BE2C (cell line): ENCODE measurements at regions not wholly inside any gene's neighbourhood (a gene's known extent, or its start where the extent isn't known, plus 50 kb on each side); places are given as distances from the start of the nearest gene placed in this dataset.

ENCODE experiments used
- DNase-seq: peaks from one replicate; pipeline ENCODE4 v3.0.0-alpha.2; 2020
- H3K27me3 ChIP-seq: fragments of 250-450 bp; sonication (Bioruptor Pico); 2 replicates; pipeline ENCODE4 v1.5.1; 2020; ENCODE audit warnings: mild to moderate bottlenecking
- H3K36me3 ChIP-seq: fragments of 250-450 bp; sonication (Bioruptor Pico); 2 replicates; pipeline ENCODE4 v1.5.1; 2020; ENCODE audit warnings: mild to moderate bottlenecking
- H3K4me1 ChIP-seq: fragments of 250-450 bp; sonication (Bioruptor Pico); 2 replicates; pipeline ENCODE4 v1.5.1; 2020
- H3K4me3 ChIP-seq: 2 replicates; pipeline ENCODE4 v1.5.1; 2011; ENCODE audit warnings: low read depth, low read length
- H3K9me3 ChIP-seq: fragments of 250-450 bp; sonication (Bioruptor Pico); 2 replicates; pipeline ENCODE4 v1.5.1; 2020
- CTCF ChIP-seq: IDR thresholded peaks from 2 replicates; pipeline ENCODE4 v1.5.1; 2012; ENCODE audit warnings: mild to moderate bottlenecking, low read depth, low read length

GRCh38 chr2:163475815-163476214 is 260.0 kb downstream of the FIGN start:
- no peak for DNase-seq
- no peaks in the 10 kb centered on the region for H3K36me3 ChIP-seq
- H3K4me3 ChIP-seq = no peak overlapping the region
- no peak for TF ChIP-seq CTCF
- H3K4me1 ChIP-seq = no peaks in the 10 kb centered on the region
- no peaks in the 10 kb centered on the region for H3K27me3 ChIP-seq
- no peaks in the 10 kb centered on the region for H3K9me3 ChIP-seq

GRCh38 chr2:163474889-163475288 is 260.9 kb downstream of the FIGN start:
- H3K36me3 ChIP-seq = no peaks in the 10 kb centered on the region
- no peak for DNase-seq
- no peaks in the 10 kb centered on the region for H3K27me3 ChIP-seq
- TF ChIP-seq CTCF = no peak
- H3K9me3 ChIP-seq = no peaks in the 10 kb centered on the region
- no peaks in the 10 kb centered on the region for H3K4me1 ChIP-seq
- no peak overlapping the region for H3K4me3 ChIP-seq

- TF ChIP-seq CTCF = no peak
- H3K27me3 ChIP-seq = no peaks in the 10 kb centered on the region
- DNase-seq = no peak
- no peak overlapping the region for H3K4me3 ChIP-seq
- H3K9me3 ChIP-seq = no peaks in the 10 kb centered on the region
- no peaks in the 10 kb centered on the region for H3K36me3 ChIP-seq
- no peaks in the 10 kb centered on the region for H3K4me1 ChIP-seq
These were observed 261.5 kb downstream of the FIGN start for GRCh38 chr2:163474319-163474744.

GRCh38 chr2:163471947-163472346 is 263.9 kb downstream of the FIGN start:
- H3K9me3 ChIP-seq = no peaks in the 10 kb centered on the region
- no peak overlapping the region for H3K4me3 ChIP-seq
- no peaks in the 10 kb centered on the region for H3K4me1 ChIP-seq
- H3K36me3 ChIP-seq = no peaks in the 10 kb centered on the region
- H3K27me3 ChIP-seq = no peaks in the 10 kb centered on the region
- TF ChIP-seq CTCF = peak; percentile 27; the same call in 1 of the 2 replicates
- peak; percentile 6 for DNase-seq

GRCh38 chr2:163469561-163469962 is 266.2 kb downstream of the FIGN start:
- Histone ChIP-seq H3K4me3 (no peak overlapping the region), H3K4me1 (no peaks in the 10 kb centered on the region), H3K27me3 (no peaks in the 10 kb centered on the region), H3K9me3 (no peaks in the 10 kb centered on the region), H3K36me3 (no peaks in the 10 kb centered on the region)
- no peak for DNase-seq
- TF ChIP-seq CTCF = no peak

- H3K36me3 ChIP-seq = no peaks in the 10 kb centered on the region
- TF ChIP-seq CTCF = no peak
- DNase-seq = no peak
- H3K4me3 ChIP-seq = no peak overlapping the region
- H3K9me3 ChIP-seq = no peaks in the 10 kb centered on the region
- H3K27me3 ChIP-seq = no peaks in the 10 kb centered on the region
- no peaks in the 10 kb centered on the region for H3K4me1 ChIP-seq
These were observed 268.6 kb downstream of the FIGN start for GRCh38 chr2:163467251-163467630.
